TTC549 (cell line): ENCODE measurements at regions not wholly inside any gene's neighbourhood (a gene's known extent, or its start where the extent isn't known, plus 50 kb on each side); places are given as distances from the start of the nearest gene placed in this dataset.

Experiments
- FAIRE-seq: peaks from 2 replicates; lab custom pipeline; 2012; peaks lifted over from hg19 to GRCh38; lab: Jason Lieb, UNC

DNA sequence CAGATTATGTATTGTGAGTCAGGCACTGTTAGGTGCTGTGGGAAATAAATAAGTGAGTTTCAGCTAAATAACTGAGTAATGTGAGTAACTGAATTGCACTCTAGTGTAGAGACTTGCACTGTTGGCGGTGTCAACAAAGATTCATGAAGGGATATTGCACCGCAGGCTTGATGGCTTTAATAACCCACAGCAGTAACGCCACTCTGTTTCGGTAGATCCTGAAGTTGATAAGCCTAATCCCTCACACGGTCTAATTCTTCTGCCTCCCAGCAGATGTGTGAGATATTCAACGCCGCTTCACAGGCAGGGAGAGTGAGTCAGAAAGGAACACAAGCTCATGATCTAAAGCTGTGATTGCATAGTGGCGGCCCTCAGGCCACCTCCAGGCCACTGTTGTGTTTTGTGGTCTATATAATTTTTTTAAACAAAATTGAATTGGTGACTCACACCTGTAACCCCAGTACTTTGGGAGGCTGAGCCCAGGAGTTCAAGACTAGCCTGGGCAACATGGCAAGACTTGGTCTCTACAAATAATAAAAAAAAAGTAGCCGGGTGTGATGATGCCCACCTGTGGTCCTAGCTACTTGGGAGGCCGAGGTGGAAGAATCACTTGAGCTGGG is 94.3 kb downstream of the LIPG start:
- no peak for FAIRE-seq

DNA sequence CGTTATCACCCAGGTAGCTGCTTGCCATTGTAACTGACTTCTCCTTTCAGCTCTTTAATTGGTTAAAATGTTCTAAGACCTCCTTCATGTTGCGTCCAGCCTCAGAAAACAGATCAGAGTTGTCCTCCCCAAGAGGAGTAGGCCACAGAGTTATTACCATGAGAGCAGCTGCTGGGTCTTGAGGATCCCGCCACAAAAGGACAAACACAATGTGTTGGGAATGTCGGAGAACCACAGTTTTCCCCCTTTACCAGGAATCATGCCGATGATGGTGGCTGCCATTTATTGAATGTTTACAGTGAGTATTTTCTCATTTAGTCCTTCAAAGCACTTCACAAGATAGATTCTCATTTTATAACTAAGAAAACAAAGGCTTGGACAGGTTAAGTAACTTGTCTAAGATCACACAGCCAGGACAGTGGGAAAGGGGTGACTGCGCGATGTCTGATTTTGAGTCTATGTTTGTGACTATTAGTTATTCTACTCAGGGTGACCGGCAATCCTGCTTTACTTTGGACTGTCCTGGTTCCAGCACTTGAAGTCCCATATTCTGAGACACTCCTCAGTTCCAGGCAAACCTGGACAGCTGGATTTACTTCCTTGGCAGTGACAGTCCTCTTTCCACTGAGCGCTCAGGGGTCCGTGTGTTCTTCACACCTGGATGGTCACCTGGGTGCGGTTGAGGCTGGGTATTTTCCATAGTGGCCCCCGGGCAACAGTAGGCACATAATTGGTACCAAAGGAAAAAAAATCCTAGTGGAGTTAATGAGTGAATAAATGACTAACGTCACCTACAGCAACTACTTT is 93.6 kb downstream of the LIPG start:
- FAIRE-seq: no peak

GRCh38 chr18:49654347-49654746 is 92.5 kb downstream of the LIPG start:
- FAIRE-seq: no peak

- FAIRE-seq: no peak
Measured at GRCh38 chr18:49652881-49653724, 91.2 kb downstream of the LIPG start.

GRCh38 chr18:49651033-49651432 is 89.2 kb downstream of the LIPG start:
- FAIRE-seq: no peak

DNA sequence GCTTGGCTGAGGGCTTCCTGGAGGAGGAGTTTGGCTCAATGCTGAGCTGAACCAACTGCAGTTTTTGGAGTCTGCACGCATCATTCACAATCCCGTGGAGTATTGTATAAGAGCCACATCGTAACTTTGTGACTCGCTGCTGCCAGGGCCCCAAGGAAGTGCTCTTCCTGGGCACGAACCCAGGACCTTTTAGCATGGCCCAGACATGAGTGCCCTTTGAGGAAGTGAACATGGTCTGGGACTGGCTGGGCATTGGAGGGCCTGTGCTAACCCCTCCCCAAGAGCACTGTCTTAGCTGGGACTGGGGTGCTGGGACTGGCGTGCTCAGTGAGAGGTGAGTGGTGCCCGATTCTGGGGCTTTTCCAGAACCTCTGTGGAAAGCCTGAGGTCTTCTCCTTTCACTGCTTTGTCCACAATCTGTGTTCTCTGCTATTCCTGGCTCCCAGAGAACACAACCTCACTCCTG is 88.6 kb downstream of the LIPG start:
- no peak for FAIRE-seq

DNA sequence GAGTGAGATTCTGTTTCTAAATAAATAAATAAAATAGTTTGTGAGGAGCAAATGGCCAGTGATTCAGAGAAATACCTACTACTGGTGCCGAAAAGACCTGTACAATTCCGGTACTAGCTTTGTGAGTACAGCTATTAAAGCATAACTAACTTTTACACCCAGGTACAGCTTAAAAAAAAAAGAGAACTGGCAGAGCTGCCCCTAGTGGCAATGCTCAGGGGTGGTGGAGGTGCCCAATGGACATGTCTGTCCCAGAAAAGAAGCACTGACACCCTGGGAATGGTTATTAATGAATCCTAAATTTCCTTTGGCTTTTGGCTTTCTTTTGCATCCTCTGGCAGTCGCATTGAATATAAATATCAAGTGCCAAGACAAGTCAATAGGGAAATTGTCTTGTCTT is 87.0 kb downstream of the LIPG start:
- no peak for FAIRE-seq
